Esophagus (tissue), 2 donors: ENCODE measurements at regions not wholly inside any gene's neighbourhood (a gene's known extent, or its start where the extent isn't known, plus 50 kb on each side); places are given as distances from the start of the nearest gene placed in this dataset.

Source experiments
- H3K27ac ChIP-seq, 2 donors: one replicate each; pipeline ENCODE4 v1.5.1; 2013; ENCODE audit warnings: low read depth in 2 of 2, mild to moderate bottlenecking in 2 of 2, inconsistent platforms in 1 of 2, low read length in 1 of 2, moderate library complexity in 1 of 2
- H3K27me3 ChIP-seq, 2 donors: one replicate each; pipeline ENCODE4 v1.6.1; 2013; ENCODE audit warnings: low read length in 2 of 2, control low read depth in 1 of 2, mild to moderate bottlenecking in 1 of 2; ENCODE audit not compliant: insufficient read depth in 2 of 2, control insufficient read depth in 1 of 2
- H3K36me3 ChIP-seq, 2 donors: one replicate each; pipeline ENCODE4 v1.6.1; 2013; ENCODE audit warnings: low read length in 1 of 2; ENCODE audit not compliant: control insufficient read depth in 2 of 2, insufficient read depth in 2 of 2
- H3K4me1 ChIP-seq, 2 donors: one replicate each; pipeline ENCODE4 v1.6.1; 2013; ENCODE audit warnings: low read length in 1 of 2; ENCODE audit not compliant: control insufficient read depth in 2 of 2, insufficient read depth in 2 of 2
- H3K4me3 ChIP-seq, 2 donors: one replicate each; pipeline ENCODE4 v1.5.1; 2013; ENCODE audit warnings: low read length in 2 of 2, mild to moderate bottlenecking in 2 of 2, low read depth in 1 of 2, moderate library complexity in 1 of 2
- H3K9me3 ChIP-seq, 2 donors: one replicate each; pipeline ENCODE4 v1.6.1; 2013; ENCODE audit warnings: mild to moderate bottlenecking in 2 of 2, low read depth in 1 of 2, low read length in 1 of 2, moderate library complexity in 1 of 2; ENCODE audit not compliant: control insufficient read depth in 2 of 2, insufficient read depth in 1 of 2
- WGBS, 2 donors: extraction: QIAGEN DNeasy Blood & Tissue Kit; methylation state at CpG; one replicate each; pipeline ENCODE4 v1.1.7; 2013; 5-methylcytosine and 5-hydroxymethylcytosine counted together
- donor health status: healthy with polysubstance abuse.
- donor health status: Bipolar disorder and iron deficiency.

DNA sequence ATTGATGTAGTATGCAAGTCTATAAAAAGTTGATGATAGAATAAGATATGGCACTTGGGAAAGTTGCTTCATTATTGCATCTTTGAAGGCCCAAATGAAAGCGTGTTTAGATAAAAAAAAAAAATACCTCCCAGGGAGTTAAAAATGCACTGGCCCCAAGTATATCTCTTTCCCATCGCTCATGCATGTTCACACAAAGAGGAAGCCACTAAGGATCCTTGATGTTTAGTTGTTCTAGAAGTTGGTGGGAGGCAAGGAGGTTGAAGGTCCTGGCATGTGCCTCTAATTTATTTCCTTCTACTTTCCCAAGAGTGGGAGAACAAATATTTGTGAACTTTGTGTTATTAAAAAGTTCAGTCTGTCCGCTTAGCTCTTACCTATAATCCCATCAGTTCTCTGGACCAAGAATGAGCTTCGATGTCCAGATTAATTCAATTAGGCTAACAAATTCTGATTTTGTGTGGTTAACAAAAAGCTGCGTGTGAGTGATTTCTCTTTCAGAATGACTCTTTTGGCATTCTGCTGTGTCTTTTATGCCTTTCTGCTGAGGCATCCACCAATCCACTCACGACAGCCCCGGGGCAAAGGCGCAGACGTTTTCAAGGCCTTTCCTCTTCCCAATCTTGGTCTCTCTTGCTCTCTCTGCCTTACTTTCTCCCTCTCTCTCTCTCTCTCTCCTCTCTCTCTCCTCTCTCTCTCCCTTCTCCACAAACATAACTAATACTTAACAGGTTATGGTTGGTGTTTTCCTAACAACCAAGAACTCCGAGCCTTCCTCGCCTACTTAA is 135.1 kb upstream of the ERCC6L2 start:
- no peak overlapping the region for H3K27ac ChIP-seq
- H3K36me3 ChIP-seq = no peaks in the 10 kb centered on the region
- 78 to 81% methylated on average over 11 of the region's 11 CpGs for WGBS, 2 donors
- no peaks in the 10 kb centered on the region for H3K9me3 ChIP-seq
- no peak overlapping the region for H3K4me3 ChIP-seq
- H3K4me1 ChIP-seq = no peaks in the 10 kb centered on the region
- no peaks in the 10 kb centered on the region for H3K27me3 ChIP-seq

DNA sequence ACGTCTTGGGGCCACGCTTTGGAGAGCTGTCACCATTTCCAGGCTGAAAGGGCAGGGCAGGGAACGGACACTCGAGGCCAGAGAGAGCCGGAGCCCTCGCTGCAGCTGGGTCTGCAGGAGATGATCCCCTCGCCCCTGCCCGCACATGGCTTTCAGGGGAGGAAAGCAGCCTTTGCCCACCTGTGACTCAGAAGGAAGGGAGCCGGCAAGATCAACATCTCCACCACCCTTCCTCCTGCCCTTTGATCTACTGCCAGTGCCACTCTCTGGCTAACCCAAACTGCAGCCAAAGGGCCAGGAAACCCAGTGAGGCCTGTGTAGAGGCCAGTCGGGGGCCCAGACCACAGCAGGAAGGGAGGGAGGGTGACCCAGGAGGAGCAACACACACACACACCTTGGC is 137.1 kb upstream of the ERCC6L2 start:
- H3K9me3 ChIP-seq = no peaks in the 10 kb centered on the region
- H3K4me1 ChIP-seq = peaks cover 0 to 2% of the 10 kb centered on the region in 2 donors
- no peak overlapping the region for H3K27ac ChIP-seq
- no peak overlapping the region for H3K4me3 ChIP-seq
- 78 to 83% methylated on average over 9 to 10 of the region's 10 CpGs for WGBS, 2 donors
- no peaks in the 10 kb centered on the region for H3K36me3 ChIP-seq
- H3K27me3 ChIP-seq = no peaks in the 10 kb centered on the region

DNA sequence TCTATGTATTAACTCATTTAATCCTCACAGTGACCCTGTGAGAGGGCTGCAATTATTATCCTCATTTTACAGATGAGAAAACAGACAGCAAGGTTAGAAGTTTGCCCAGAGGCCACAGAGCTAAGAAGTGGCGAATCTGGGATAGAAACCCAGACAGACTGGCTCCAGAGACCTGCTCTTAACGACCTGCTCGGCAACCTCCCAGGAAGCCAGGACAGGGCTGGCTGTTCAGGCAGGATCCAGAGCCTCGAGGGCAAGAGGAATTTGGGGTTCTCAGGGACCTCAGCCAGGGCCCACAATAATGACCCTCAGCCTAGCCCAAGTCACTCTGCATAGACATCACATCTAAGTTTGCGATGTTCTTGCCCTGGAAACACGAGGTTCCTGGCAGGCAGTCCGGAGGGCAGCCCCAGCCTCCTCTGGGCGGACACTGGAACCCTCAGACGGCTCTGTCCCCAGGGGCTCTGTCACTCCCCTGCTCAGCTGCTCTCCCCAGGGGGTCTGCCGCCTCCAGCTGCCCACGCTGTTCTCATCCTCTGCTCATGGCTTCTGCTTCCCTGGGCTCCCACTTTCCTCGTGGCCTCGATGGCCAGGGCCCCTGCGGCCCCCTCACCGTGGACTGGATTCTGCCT is 138.5 kb upstream of the ERCC6L2 start:
- Histone ChIP-seq H3K4me1 (peaks cover 0 to 2% of the 10 kb centered on the region in 2 donors), H3K36me3 (no peaks in the 10 kb centered on the region), H3K4me3 (no peak overlapping the region), H3K27me3 (no peaks in the 10 kb centered on the region), H3K9me3 (no peaks in the 10 kb centered on the region), H3K27ac (no peak overlapping the region)
- 70 to 82% methylated on average over 15 of the region's 15 CpGs for WGBS, 2 donors

DNA sequence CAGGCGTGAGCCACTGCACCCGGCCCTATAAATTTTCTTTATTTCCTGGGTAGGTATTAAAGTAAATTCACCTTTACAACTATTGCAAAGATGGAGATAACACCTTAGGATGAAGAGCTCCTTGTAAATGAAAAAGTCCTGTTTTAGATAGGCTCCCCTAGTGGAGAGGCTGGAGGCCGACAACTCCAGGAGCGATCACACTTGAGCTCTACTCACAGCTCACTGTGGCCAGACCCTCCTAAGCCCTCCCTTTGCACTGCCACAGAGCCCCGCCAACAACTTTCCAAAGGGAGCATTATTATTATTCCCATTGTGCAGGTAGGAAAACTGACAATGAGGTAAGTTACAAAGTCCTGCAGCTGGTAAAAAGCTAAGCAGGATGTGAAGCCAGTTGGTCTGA is 139.1 kb upstream of the ERCC6L2 start:
- H3K4me1 ChIP-seq = peaks cover 0 to 2% of the 10 kb centered on the region in 2 donors
- no peaks in the 10 kb centered on the region for H3K9me3 ChIP-seq
- WGBS, 2 donors = 93 to 97% methylated on average over 5 of the region's 5 CpGs
- H3K36me3 ChIP-seq = no peaks in the 10 kb centered on the region
- no peak overlapping the region for H3K4me3 ChIP-seq
- H3K27me3 ChIP-seq = no peaks in the 10 kb centered on the region
- no peak overlapping the region for H3K27ac ChIP-seq

DNA sequence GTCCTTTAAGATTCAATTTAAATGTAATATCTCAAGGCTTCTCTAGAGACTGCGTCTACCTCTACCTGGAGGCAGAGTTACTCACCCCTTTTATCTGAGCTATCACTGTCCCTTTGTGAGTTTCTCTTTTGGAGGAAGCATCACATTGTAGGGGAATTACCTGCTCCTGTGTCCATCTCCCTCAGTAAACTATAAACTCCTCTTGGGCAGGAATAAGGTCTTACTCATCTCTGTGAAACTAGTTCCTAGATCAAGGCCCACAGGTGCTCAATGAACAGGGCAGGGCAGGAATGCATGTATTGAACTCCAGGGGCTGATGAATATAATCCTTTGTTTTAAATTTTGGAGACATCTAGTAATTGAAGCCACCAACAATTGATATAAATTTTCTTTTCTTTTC is 139.8 kb upstream of the ERCC6L2 start:
- H3K27me3 ChIP-seq = no peaks in the 10 kb centered on the region
- 97% methylated on average over 1 of the region's 1 CpG for whole genome bisulfite sequencing, 2 donors
- H3K36me3 ChIP-seq = no peaks in the 10 kb centered on the region
- H3K9me3 ChIP-seq = no peaks in the 10 kb centered on the region
- H3K27ac ChIP-seq = no peak overlapping the region
- H3K4me3 ChIP-seq = no peak overlapping the region
- H3K4me1 ChIP-seq = peaks cover 0 to 2% of the 10 kb centered on the region in 2 donors

DNA sequence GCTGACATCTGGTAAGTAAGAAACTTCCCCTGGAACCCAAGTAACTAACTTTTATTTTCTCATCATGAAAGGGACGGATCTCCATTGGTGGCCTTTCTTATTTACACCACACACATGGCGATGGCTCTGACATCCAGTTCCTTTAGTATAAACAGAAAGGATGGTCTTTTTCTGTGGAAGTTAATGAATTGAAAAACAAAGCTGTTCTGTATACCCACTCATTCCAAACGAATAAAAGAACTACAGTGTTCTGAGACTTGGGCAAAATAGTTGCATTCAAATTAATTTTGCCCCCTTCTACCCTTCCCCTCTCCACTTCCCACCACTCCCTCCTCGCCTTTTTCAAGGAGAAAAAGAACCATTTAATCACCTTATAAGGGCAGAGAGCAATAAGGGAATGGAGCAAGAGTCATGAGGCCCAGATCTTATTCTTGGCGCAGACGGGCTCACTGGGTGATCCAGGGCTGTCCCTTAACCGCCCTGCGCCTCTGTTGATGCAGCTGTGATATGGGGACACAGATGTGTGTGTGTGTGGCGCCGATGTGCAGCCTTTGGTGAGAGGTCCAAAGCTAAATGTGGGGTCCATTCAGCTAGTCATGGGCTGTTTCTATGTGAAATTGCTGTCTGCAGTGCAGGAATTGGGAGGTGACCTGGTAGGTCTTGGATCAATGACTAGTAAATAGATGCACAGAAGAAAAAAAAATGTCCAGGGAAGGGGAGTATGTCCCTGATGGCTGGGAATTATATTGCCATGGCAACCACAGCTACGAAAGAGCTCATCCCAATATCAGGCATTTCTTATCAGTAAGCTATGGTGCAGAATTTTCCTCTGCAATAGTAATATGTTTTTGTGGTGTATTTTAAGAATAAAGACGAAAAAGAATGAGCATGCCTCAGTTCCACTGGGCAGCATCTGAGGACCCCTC is 141.5 kb upstream of the ERCC6L2 start:
- no peaks in the 10 kb centered on the region for H3K27me3 ChIP-seq
- WGBS, 2 donors = 79 to 90% methylated on average over 12 of the region's 12 CpGs
- H3K27ac ChIP-seq = no peak overlapping the region
- H3K4me3 ChIP-seq = no peak overlapping the region
- H3K9me3 ChIP-seq = no peaks in the 10 kb centered on the region
- no peaks in the 10 kb centered on the region for H3K36me3 ChIP-seq
- H3K4me1 ChIP-seq = peaks cover 0 to 2% of the 10 kb centered on the region in 2 donors

DNA sequence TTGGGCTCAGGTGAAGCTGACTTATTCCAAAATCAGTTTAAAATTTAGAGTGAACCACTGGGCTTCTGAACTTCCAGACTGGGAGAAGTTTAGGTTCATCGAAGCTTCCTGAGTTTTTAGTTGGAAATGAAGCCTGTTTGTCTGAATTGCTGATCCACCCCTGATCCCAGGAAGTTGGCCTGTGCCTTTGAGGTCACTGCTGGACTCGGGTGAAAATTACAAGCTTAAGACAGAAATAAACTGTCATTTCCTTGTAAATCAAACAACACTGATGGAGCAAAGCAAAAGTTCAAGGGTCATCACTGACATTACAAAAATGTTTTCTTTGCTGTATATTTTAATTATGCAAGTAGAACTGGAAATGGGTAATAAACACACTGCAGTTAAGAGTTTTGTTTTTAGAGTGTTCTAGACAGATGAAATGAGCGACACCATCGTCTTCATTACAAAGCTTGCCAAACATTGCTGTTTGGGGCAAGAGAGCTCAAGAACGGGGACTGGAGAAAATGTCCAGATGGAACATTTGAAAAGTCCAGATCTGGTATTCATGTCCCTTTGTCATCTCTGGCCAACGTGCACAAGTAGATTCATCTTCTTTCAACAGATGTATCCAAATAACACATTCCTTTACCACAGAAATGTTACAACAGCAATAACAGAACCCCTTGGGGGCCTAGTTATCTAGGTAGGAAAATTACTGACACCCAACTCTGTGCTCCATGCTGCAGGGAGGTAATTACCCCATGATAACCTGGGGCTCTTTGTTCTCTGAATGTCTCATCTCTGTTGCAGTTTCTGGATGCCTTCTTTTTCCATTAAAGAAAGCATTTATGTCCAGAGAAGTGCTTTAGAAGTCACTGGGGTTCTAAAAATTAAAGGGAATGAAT is 142.4 kb upstream of the ERCC6L2 start:
- Histone ChIP-seq H3K27ac (no peak overlapping the region), H3K4me1 (peaks cover 0 to 2% of the 10 kb centered on the region in 2 donors), H3K36me3 (no peaks in the 10 kb centered on the region), H3K4me3 (no peak overlapping the region), H3K27me3 (no peaks in the 10 kb centered on the region), H3K9me3 (no peaks in the 10 kb centered on the region)
- 55 to 63% methylated on average over 6 of the region's 6 CpGs for WGBS, 2 donors

DNA sequence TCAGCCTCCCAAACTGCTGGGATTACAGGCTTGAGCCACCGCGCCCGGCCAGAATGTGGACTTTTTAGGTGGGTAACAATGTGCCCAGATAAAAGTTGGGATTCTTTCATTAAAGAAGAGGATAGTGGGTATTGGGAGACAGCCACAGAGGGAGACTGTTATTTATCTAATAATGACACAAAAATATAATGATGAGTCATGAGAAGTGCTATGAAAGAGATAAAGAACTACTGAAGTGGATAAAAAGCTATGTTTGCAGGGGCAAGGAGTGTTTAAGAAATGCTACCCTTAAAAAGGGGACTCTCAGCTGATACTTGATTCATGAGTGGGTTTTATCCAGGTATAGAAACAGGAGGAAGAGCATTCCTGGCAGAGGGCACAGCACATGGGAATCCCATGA is 143.6 kb upstream of the ERCC6L2 start:
- Histone ChIP-seq H3K4me1 (peaks cover 0 to 2% of the 10 kb centered on the region in 2 donors), H3K27me3 (no peaks in the 10 kb centered on the region), H3K9me3 (no peaks in the 10 kb centered on the region), H3K36me3 (no peaks in the 10 kb centered on the region), H3K27ac (no peak overlapping the region), H3K4me3 (no peak overlapping the region)
- WGBS, 2 donors = 81 to 99% methylated on average over 3 of the region's 3 CpGs
